Neural cell (in vitro differentiated cells): ENCODE measurements at regions not wholly inside any gene's neighbourhood (a gene's known extent, or its start where the extent isn't known, plus 50 kb on each side); places are given as distances from the start of the nearest gene placed in this dataset.

Experiments
- CTCF ChIP-seq: fragments of 450-650 bp; IDR thresholded peaks from 2 replicates; pipeline ENCODE4 v1.5.1; 2014; ENCODE audit warnings: antibody characterized with exemption, mild to moderate bottlenecking, moderate library complexity; ENCODE audit not compliant: poor library complexity, severe bottlenecking
- EZH2 ChIP-seq: fragments of 200-600, 300-800 bp; shearing (Covaris generic), sonication (generic); IDR thresholded peaks from 2 replicates; pipeline ENCODE4 v1.6.1; 2014; ENCODE audit warnings: antibody characterized with exemption, low read length, borderline replicate concordance, mild to moderate bottlenecking; ENCODE audit not compliant: insufficient read depth, poor library complexity, severe bottlenecking
- MXI1 ChIP-seq: fragments of 450-650 bp; conservative IDR thresholded peaks from 2 replicates; pipeline ENCODE4 v1.6.1; 2014; ENCODE audit warnings: antibody characterized with exemption, mild to moderate bottlenecking; ENCODE audit not compliant: poor library complexity, severe bottlenecking
- POLR2AphosphoS5 ChIP-seq: IDR thresholded peaks from 2 replicates; pipeline ENCODE4 v1.6.1; 2012
- SMC3 ChIP-seq: fragments of 450-650 bp; conservative IDR thresholded peaks from 2 replicates; pipeline ENCODE4 v1.6.1; 2014; ENCODE audit warnings: antibody characterized with exemption, mild to moderate bottlenecking, moderate library complexity; ENCODE audit not compliant: poor library complexity
- TAF1 ChIP-seq: IDR thresholded peaks from 2 replicates; pipeline ENCODE4 v1.6.1; 2012; ENCODE audit warnings: low read depth

DNA sequence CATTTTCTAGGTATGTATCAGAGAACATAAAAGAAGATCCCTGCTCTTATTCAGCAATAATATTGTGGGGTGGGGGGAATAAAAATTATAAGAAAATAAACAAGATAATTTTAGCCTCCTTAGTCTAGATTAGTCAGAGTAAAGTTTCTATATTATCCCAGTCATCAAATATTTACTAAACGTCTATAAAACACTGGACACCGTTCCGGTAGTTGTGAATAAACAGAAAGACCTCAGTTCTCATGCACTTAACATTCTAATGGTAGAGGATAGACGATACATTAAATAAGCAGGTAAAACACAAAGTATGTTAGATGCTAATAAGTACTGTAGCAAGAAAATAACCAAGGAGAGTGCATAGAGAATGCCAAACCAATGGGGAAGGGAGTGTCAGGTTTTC, 425.0 kb downstream of the GBE1 start:
- TF ChIP-seq EZH2, result no peak
- no peak for TF ChIP-seq CTCF
- no peak for TF ChIP-seq POLR2AphosphoS5
- no peak for TF ChIP-seq TAF1
- TF ChIP-seq MXI1, result no peak
- no peak for TF ChIP-seq SMC3
